T47D (cell line): ENCODE measurements at regions not wholly inside any gene's neighbourhood (a gene's known extent, or its start where the extent isn't known, plus 50 kb on each side); places are given as distances from the start of the nearest gene placed in this dataset.

Experiments
- DNase-seq, 2 experiments: peaks; one replicate each; pipeline versions ENCODE4 v3.0.0 to v3.0.0-alpha.2; 2011 to 2012; ENCODE audit warnings: low read depth in 1 of 2, low spot score in 1 of 2
- JUND ChIP-seq: IDR thresholded peaks from 2 replicates; pipeline ENCODE4 v1.6.1; 2012; ENCODE audit warnings: low read depth
- in situ Hi-C: cut with HindIII; loops from 2 replicates; pipeline ENCODE4 v1.10.0; 2016; ENCODE audit warnings: low sequenced_read_pairs, low pct_unique_long_range_greater_than_20kb

- DNase-seq = no peak
- TF ChIP-seq JUND = no peak
- in situ Hi-C loops = no loop called here
These were observed 381.1 kb downstream of the FLRT2 start for GRCh38 chr14:85911044-85911443.

GRCh38 chr14:85909581-85909980 is 379.6 kb downstream of the FLRT2 start:
- DNase-seq = peak in 1 of 2 experiments; percentile 54
- TF ChIP-seq JUND = no peak
- in situ Hi-C loops = no loop called here

GRCh38 chr14:85907536-85907935 is 377.6 kb downstream of the FLRT2 start:
- in situ Hi-C loops = no loop called here

DNA sequence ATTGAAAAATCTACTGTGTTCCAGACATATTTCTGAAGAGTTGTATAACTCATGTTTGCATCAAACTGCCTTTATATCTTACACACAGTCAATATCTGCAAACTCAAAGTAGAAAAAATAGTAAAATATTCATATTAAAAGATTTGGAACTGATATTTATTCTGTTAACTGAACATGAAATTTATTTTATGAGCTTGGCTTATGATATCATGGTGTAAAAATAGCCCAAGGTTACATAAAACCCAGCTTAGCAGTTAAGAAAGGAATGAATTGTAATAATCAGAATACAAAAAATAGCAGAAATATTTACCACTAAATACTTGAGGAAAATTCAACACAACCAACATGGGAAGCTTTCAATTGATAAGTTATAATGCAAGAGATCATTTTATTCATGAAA is 367.9 kb downstream of the FLRT2 start:
- TF ChIP-seq JUND = no peak
- no peak for DNase-seq
- in situ Hi-C loops = no loop called here

More at GRCh38 chr14:85907536-85907935, 377.6 kb downstream of the FLRT2 start:
- no peak for DNase-seq
- TF ChIP-seq JUND = no peak

DNA sequence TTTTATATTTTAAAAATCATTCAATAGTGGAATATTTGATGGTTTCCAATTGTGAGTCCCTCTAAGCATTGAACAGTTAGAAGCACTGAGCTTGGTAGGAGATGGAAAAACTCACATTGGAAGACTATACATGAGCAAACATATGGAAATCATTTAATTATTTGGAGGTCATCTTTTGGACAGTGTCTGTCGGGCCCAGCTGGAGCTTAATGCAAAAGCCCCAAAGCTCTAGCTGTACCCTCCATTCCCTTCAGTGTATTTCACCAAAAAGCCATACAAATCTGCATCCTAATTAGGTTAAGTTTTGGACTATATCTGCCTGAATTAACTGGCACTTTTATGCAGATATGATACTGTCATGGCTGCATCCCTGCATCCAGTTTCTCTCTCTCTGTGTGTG is 365.7 kb downstream of the FLRT2 start:
- DNase-seq = no peak
- in situ Hi-C loops = no loop called here
- no peak for TF ChIP-seq JUND

DNA sequence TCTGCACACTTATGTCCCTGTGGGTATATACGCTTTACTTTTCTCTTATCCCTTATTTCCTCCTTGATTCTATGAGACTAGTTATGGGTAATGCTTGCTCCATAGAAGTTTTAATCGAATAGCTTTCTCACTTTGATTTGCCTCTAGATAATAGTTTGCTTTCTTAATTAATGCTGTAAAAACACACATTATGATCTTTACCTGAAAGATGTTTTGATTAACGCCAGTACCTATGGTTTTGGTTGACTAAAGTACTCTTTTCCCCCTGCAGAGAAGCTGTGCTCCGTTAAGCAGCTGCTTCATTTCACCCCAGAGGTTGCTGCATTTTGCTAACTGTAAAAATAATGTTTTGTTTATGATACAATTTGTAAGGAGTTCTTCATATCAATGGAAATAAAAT is 362.3 kb downstream of the FLRT2 start:
- no peak for DNase-seq
- in situ Hi-C loops = no loop called here
- TF ChIP-seq JUND = no peak

DNA sequence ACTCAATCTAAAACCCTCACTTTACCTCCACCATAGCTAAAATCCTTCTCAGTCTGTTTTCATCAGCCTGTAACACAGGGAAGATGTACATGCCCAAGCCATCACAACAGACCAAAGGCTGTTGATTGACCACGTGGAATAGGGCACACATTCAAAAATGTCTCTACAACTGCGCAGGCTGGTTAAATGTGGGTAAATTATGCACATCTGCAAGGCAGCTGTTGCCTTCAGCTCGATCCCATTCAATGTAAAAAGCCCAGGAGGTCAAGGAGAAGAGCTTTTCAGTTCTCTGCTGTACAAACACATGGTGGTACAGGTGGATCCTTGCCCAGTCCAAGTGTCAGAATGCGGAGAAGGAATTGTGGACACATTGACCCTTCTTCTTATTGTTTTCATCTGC is 354.0 kb downstream of the FLRT2 start:
- DNase-seq = no peak

DNA sequence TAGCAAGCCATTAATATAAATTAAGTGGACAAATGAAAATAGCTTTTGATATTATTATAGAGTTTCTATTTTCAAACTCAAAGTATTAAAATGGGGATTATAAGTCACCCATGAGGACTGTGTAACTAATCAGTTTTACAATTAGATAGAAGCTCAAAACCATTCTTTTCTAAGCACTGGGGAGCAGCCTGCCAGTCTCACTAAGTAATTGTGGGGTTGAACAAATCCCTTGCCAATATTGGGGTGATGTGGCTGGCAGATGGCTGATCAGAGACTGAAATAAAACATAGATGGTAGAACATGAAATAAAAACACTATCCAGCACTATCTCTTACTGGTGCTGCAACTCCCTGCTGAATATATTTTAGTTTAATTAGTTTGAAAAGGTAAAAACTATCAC is 353.2 kb downstream of the FLRT2 start:
- in situ Hi-C loops = no loop called here

More for the DNA sequence above, 354.0 kb downstream of the FLRT2 start:
- no peak for TF ChIP-seq JUND
- in situ Hi-C loops = no loop called here

GRCh38 chr14:85881935-85882334 is 352.0 kb downstream of the FLRT2 start:
- DNase-seq = no peak
- TF ChIP-seq JUND = no peak
- in situ Hi-C loops = no loop called here

More for the DNA sequence above, 353.2 kb downstream of the FLRT2 start:
- TF ChIP-seq JUND = no peak
- DNase-seq = no peak

- TF ChIP-seq JUND = no peak
- in situ Hi-C loops = no loop called here
These were observed 348.9 kb downstream of the FLRT2 start for GRCh38 chr14:85878874-85879273.

DNA sequence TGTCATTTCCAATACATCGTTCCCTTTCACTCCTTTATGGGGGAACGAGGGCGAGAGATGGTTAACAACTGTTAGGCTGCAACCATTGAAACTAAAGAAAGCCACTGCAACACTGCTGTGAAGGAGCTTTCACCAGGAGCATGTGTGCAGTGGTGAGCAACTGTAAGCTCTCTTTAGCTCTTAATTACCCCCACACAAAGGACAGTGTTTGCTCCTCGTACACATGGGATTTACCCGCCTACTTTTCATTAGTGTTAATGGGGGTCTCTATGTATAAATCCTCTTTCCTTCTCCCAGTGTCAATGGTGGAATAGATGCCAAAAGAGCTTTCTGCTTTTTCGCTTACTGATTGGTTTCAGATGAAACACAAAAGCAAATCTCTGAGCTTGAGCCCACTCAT is 343.1 kb downstream of the FLRT2 start:
- in situ Hi-C loops = no loop called here
- no peak for TF ChIP-seq JUND
- no peak for DNase-seq

More at GRCh38 chr14:85878874-85879273, 348.9 kb downstream of the FLRT2 start:
- DNase-seq = no peak

DNA sequence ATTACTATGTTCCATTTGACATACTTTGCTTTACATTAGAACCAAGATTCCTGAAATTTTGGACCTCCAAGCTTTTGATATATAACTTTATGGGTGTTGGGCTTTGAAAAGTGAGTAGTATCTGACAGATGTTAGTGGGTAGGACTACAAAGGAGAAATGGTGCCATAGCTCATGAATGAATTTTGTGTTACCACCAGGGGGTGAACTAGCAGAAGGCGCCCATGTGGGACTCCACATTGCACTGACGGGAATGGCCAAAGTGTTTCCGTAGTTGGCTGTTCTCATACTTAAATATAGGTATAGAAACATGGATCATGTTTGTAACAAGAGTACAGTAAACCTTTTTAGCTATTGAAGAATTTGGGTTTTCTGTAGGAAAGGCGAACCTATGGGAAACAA is 337.5 kb downstream of the FLRT2 start:
- no peak for TF ChIP-seq JUND
- in situ Hi-C loops = no loop called here
- DNase-seq = peak; percentile 15 to 63

DNA sequence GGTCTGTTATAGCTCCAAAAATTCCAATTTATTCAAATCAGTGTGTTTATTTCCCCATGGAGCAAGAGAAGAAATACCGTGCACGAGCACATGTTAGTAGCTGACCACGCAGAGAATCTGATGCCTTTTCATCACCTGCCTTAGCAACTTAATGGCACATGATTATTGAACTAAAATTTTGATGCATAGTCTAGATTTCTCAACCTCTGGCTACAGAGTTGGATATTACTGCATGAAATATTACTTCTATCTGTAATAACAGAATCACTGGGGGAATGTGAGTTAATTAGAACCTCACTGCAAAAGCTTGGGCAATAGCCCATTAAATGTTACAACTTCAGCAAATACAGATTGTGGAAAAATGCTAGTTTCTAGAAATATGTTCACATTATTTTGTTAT is 335.8 kb downstream of the FLRT2 start:
- no peak for TF ChIP-seq JUND
- in situ Hi-C loops = no loop called here

DNA sequence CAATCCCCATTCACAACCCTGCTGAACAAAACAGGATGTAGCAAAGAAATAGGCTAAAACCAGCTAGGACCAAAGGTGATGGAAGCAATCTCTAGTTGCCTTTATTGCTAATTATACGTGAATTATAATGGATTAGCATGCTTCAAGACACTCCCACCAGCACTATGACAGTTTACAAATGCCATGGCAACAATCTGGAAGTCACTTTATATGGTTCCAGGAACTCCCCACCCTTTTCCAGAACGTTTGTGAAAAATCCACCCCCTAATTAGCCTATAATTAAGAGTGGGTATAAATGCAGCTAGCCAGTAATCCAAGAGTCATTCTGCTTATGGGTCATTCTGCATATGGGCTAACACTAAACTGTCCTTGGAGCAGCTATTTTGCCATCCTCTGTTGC is 328.7 kb downstream of the FLRT2 start:
- DNase-seq = no peak
- no peak for TF ChIP-seq JUND
- in situ Hi-C loops = no loop called here

More for the DNA sequence above, 335.8 kb downstream of the FLRT2 start:
- no peak for DNase-seq
